HepG2 (cell line): ENCODE measurements at regions not wholly inside any gene's neighbourhood (a gene's known extent, or its start where the extent isn't known, plus 50 kb on each side); places are given as distances from the start of the nearest gene placed in this dataset.

Experiments
- ATAC-seq: fragments of 200-7000 bp; cut with Tn5 transposase; 3 replicates; pipeline ENCODE4 v1.9.1; 2020; ENCODE audit warnings: mild to moderate bottlenecking, moderate library complexity
- BruUV-seq: library from RNA; stranded (reverse); fragments of 400-500 nt; replicated peaks from 2 replicates; lab custom pipeline; 2021; lab: Mats Ljungman, UMichigan
- CTCF ChIA-PET: fragments of 300-600 bp; formaldehyde crosslinking; extraction: SDS; loops from one replicate; lab custom pipeline; 2021; ENCODE audit warnings: low total read pairs, inconsistent platforms, low intra/inter-chr PET ratio; lab: Yijun Ruan, JAX
- POLR2A ChIA-PET: fragments of 350-600 bp; sonication (Branson Sonifier 250); formaldehyde crosslinking; loops from one replicate; lab custom pipeline; 2020; ENCODE audit warnings: antibody characterized with exemption, inconsistent platforms; lab: Yijun Ruan, JAX
- DNase-seq: peaks from one replicate; pipeline ENCODE4 v3.0.0-alpha.2; 2015; ENCODE audit warnings: low spot score
- FAIRE-seq: peaks from 3 replicates; lab custom pipeline; 2011; peaks lifted over from hg19 to GRCh38; lab: Jason Lieb, UNC
- H2AFZ ChIP-seq: one replicate; pipeline ENCODE4 v1.6.1; 2011; ENCODE audit warnings: low read length, inconsistent platforms
- H3K27ac ChIP-seq: fragments of 300-600 bp; 3 replicates; pipeline ENCODE4 v1.8.0; 2011; ENCODE audit warnings: mixed run types, mild to moderate bottlenecking, mixed read lengths, low read length, inconsistent platforms; ENCODE audit not compliant: insufficient read depth; ENCODE audit errors: extremely low read length
- H3K27me3 ChIP-seq, 2 experiments: fragments of 200-600 bp in 1 of 2; 2 replicates in 1 of 2; 3 replicates in 1 of 2; pipeline versions ENCODE4 v1.6.0 to v1.8.0; 2011; ENCODE audit warnings: low read length in 2 of 2, mild to moderate bottlenecking in 2 of 2, moderate library complexity in 2 of 2, inconsistent platforms in 1 of 2; ENCODE audit not compliant: insufficient read depth in 2 of 2, control insufficient read depth in 1 of 2
- H3K36me3 ChIP-seq, 2 experiments: fragments of 200-600 bp in 1 of 2; replicated peaks in 1 of 2; 2 replicates in 1 of 2; 3 replicates in 1 of 2; pipeline versions ENCODE4 v1.5.1 to v1.8.0; 2011; ENCODE audit warnings: low read length in 2 of 2, inconsistent platforms in 1 of 2; ENCODE audit not compliant: insufficient read depth in 2 of 2, control insufficient read depth in 1 of 2
- H3K4me1 ChIP-seq: 2 replicates; pipeline ENCODE4 v1.5.1; 2012; ENCODE audit warnings: low read length, inconsistent platforms; ENCODE audit not compliant: insufficient read depth
- H3K4me2 ChIP-seq: 2 replicates; pipeline ENCODE4 v1.6.0; 2011; ENCODE audit warnings: low read depth, low read length, inconsistent platforms
- H3K4me3 ChIP-seq, 3 experiments: fragments of 200-600 bp in 1 of 3; sonication (generic), shearing (Covaris generic) in 1 of 3; replicated peaks in 1 of 3; 2 replicates each; pipeline ENCODE4 v1.5.1; 2011 to 2016; ENCODE audit warnings: low read length in 3 of 3, inconsistent platforms in 2 of 3, low read depth in 2 of 3, mild to moderate bottlenecking in 2 of 3, control low read depth in 1 of 3, mixed read lengths in 1 of 3; ENCODE audit not compliant: insufficient read depth in 1 of 3
- H3K79me2 ChIP-seq: one replicate; pipeline ENCODE4 v1.6.1; 2011; ENCODE audit warnings: low read length, inconsistent platforms; ENCODE audit not compliant: insufficient read depth
- H3K9ac ChIP-seq: 2 replicates; pipeline ENCODE4 v1.6.0; 2011; ENCODE audit warnings: mild to moderate bottlenecking, low read depth, low read length, inconsistent platforms; ENCODE audit not compliant: insufficient read depth
- H3K9me3 ChIP-seq: 2 replicates; pipeline ENCODE4 v1.5.1; 2012; ENCODE audit warnings: mild to moderate bottlenecking, low read length
- H4K20me1 ChIP-seq: 2 replicates; pipeline ENCODE4 v1.6.0; 2011; ENCODE audit warnings: inconsistent platforms, mild to moderate bottlenecking, low read length, moderate library complexity; ENCODE audit not compliant: insufficient read depth
- ASH2L ChIP-seq: fragments of 300-600, 200-600 bp; sonication (generic); IDR thresholded peaks from 2 replicates; pipeline ENCODE4 v1.7.0; 2017; ENCODE audit warnings: low read depth, mild to moderate bottlenecking, moderate library complexity, mixed read lengths, low read length; ENCODE audit not compliant: insufficient read length
- CAMTA2 ChIP-seq: sonication (generic); formaldehyde crosslinking; IDR thresholded peaks from 2 replicates; pipeline ENCODE4 v1.4.0; 2020; ENCODE audit warnings: mild to moderate bottlenecking, missing genetic modification reagents, borderline replicate concordance
- ETV5 ChIP-seq: IDR thresholded peaks from 2 replicates; pipeline ENCODE4 v1.6.1; 2018; ENCODE audit warnings: missing biosample characterization, missing genetic modification reagents, inconsistent platforms, borderline replicate concordance
- GATAD2A ChIP-seq: IDR thresholded peaks from 2 replicates; pipeline ENCODE4 v1.6.1; 2016
- MLXIP ChIP-seq: sonication (generic); formaldehyde crosslinking; IDR thresholded peaks from 2 replicates; pipeline ENCODE4 v1.9.0; 2021; ENCODE audit warnings: missing genetic modification reagents, borderline replicate concordance
- NFATC3 ChIP-seq: sonication (generic); formaldehyde crosslinking; IDR thresholded peaks from 2 replicates; pipeline ENCODE4 v1.5.1; 2020; ENCODE audit warnings: mild to moderate bottlenecking, missing genetic modification reagents
- PRDM15 ChIP-seq: sonication (generic); formaldehyde crosslinking; IDR thresholded peaks from 2 replicates; pipeline ENCODE4 v1.4.0; 2020; ENCODE audit warnings: missing genetic modification reagents
- TFAP4 ChIP-seq: sonication (generic); IDR thresholded peaks from 2 replicates; pipeline ENCODE4 v1.6.1; 2016; ENCODE audit warnings: low read depth, borderline replicate concordance
- ZNF20 ChIP-seq: sonication (generic); formaldehyde crosslinking; IDR thresholded peaks from 2 replicates; pipeline ENCODE4 v1.4.0; 2020; ENCODE audit warnings: mild to moderate bottlenecking, moderate library complexity, missing genetic modification reagents
- ZNF3 ChIP-seq: IDR thresholded peaks from 2 replicates; pipeline ENCODE4 v1.7.0; 2017; ENCODE audit warnings: inconsistent platforms
- ZNF430 ChIP-seq: sonication (generic); formaldehyde crosslinking; IDR thresholded peaks from 2 replicates; pipeline ENCODE4 v1.9.0; 2021; ENCODE audit warnings: mild to moderate bottlenecking, missing genetic modification reagents
- ZNF510 ChIP-seq: sonication (generic); formaldehyde crosslinking; IDR thresholded peaks from 2 replicates; pipeline ENCODE4 v1.4.0; 2020; ENCODE audit warnings: low read depth, mild to moderate bottlenecking, missing genetic modification reagents
- ZNF547 ChIP-seq: sonication (generic); formaldehyde crosslinking; IDR thresholded peaks from 2 replicates; pipeline ENCODE4 v1.5.1; 2020; ENCODE audit warnings: mild to moderate bottlenecking, missing genetic modification reagents
- WGBS: methylation state at CpG from one replicate; pipeline ENCODE4 v1.1.6; 2017; ENCODE audit warnings: low lambda C conversion rate; 5-methylcytosine and 5-hydroxymethylcytosine counted together
- in situ Hi-C: cut with HindIII; loops from 2 replicates; pipeline ENCODE4 v1.10.0; 2017; ENCODE audit warnings: low pct_unique_long_range_greater_than_20kb; ENCODE audit not compliant: extremely low pct_ligation_motif_present
- intact Hi-C: fragments of 100-400 bp; cut with micrococcal nuclease; formaldehyde crosslinking; loops from one replicate; pipeline ENCODE4 v1.10.0; 2022; ENCODE audit not compliant: unreplicated experiment

- H3K4me1 ChIP-seq = peaks cover 9% of the 10 kb centered on the region
- no peak for DNase-seq
- intact Hi-C loops (no loop called here), in situ Hi-C loops (no loop called here)
- POLR2A ChIA-PET = no interaction called here
- no peak overlapping the region for H3K27ac ChIP-seq
- H3K36me3 ChIP-seq = no peaks in the 10 kb centered on the region
- no peak overlapping the region for H3K4me2 ChIP-seq
- no peak for ATAC-seq
- peaks cover 18% of the 10 kb centered on the region for H3K9me3 ChIP-seq
- WGBS = 94% methylated on average over 4 of the region's 4 CpGs
- no peak overlapping the region for H2AFZ ChIP-seq
- no peak overlapping the region for H3K9ac ChIP-seq
- no peaks in the 10 kb centered on the region for H3K79me2 ChIP-seq
- FAIRE-seq = no peak
- no peak overlapping the region for H3K4me3 ChIP-seq
- no TSS peak for BruUV-seq
- CTCF ChIA-PET = no interaction called here
- H4K20me1 ChIP-seq = no peaks in the 10 kb centered on the region
- H3K27me3 ChIP-seq = no peaks in the 10 kb centered on the region
- TF ChIP-seq ETV5 (no peak), NFATC3 (CRISPR knock-in tag) (no peak), ZNF547 (CRISPR knock-in tag) (no peak), ASH2L (no peak), ZNF20 (CRISPR knock-in tag) (no peak), PRDM15 (CRISPR knock-in tag) (no peak), GATAD2A (CRISPR knock-in tag) (no peak), CAMTA2 (CRISPR knock-in tag) (no peak), ZNF430 (CRISPR knock-in tag) (no peak), ZNF510 (CRISPR knock-in tag) (no peak), MLXIP (CRISPR knock-in tag) (no peak), ZNF3 (CRISPR knock-in tag) (no peak), TFAP4 (no peak)
- TF ChIP-seq, all 625 proteins: peak for 0
Observed at GRCh38 chr12:46649433-46649832, 176.4 kb downstream of the SLC38A4 start.
